ENCODE measurements at regions not wholly inside any gene's neighbourhood (a gene's known extent, or its start where the extent isn't known, plus 50 kb on each side); places are given as distances from the start of the nearest gene placed in this dataset.

- no peak overlapping the region for H3K27ac Mint-ChIP-seq
- peaks cover 0 to 5% (median 0%) of the 10 kb centered on the region in 9 donors for H3K9me3 Mint-ChIP-seq
- no peaks in the 10 kb centered on the region for H3K4me1 Mint-ChIP-seq
- H3K27me3 Mint-ChIP-seq, result no peaks in the 10 kb centered on the region
- DNase-seq, result no peak
- POLR2A ChIA-PET, result no interaction called here
- H3K36me3 Mint-ChIP-seq, result no peaks in the 10 kb centered on the region
- no peak overlapping the region for H3K4me3 Mint-ChIP-seq
- no peak for ATAC-seq
These were observed 221.5 kb upstream of the CDH19 start for GRCh38 chr18:66825347-66825746.

- POLR2A ChIA-PET, result no interaction called here
- ATAC-seq (no peak), DNase-seq (no peak)
- H3K9me3 Mint-ChIP-seq, result peaks cover 0 to 5% (median 0%) of the 10 kb centered on the region in 9 donors
- no peaks in the 10 kb centered on the region for H3K4me1 Mint-ChIP-seq
- H3K27ac Mint-ChIP-seq, result no peak overlapping the region
- no peak overlapping the region for H3K4me3 Mint-ChIP-seq
- H3K36me3 Mint-ChIP-seq, result no peaks in the 10 kb centered on the region
- no peaks in the 10 kb centered on the region for H3K27me3 Mint-ChIP-seq
These were observed 215.3 kb upstream of the CDH19 start for GRCh38 chr18:66819235-66819634.

- Mint-ChIP-seq H3K4me1 (no peaks in the 10 kb centered on the region), H3K27ac (no peak overlapping the region), H3K36me3 (no peaks in the 10 kb centered on the region), H3K4me3 (no peak overlapping the region), H3K27me3 (no peaks in the 10 kb centered on the region), H3K9me3 (peaks cover 0 to 4% (median 0%) of the 10 kb centered on the region in 9 donors)
- no peak for ATAC-seq
- DNase-seq, result no peak
- POLR2A ChIA-PET, result no interaction called here
These were observed 209.2 kb upstream of the CDH19 start for GRCh38 chr18:66813138-66813537.

- H3K27me3 Mint-ChIP-seq, result no peaks in the 10 kb centered on the region
These were observed 191.2 kb upstream of the CDH19 start for GRCh38 chr18:66795051-66795450.

DNA sequence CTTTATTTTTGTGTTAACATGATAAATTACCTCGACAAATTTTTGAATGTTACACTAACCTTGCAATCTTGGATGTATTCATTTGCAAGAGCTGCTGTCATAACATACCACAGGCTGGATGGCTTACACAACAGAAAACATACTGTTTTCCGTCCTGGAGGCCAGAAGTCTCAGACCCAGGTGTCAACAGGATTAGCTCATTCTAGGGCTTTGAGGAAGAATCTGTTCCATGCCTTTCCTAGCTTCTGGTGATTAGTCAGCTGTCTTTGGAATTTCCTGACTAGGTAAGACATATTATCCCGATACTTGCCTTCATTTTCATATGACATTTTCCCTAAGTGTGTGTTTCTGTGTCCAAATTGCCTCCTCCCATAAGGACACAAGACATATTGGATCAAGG is 188.6 kb upstream of the CDH19 start:
- DNase-seq (no peak), ATAC-seq (no peak)
- H3K9me3 Mint-ChIP-seq, result peaks cover 0 to 9% (median 0%) of the 10 kb centered on the region in 9 donors
- H3K4me3 Mint-ChIP-seq, result no peak overlapping the region
- no peaks in the 10 kb centered on the region for H3K4me1 Mint-ChIP-seq
- no peaks in the 10 kb centered on the region for H3K27me3 Mint-ChIP-seq
- no peak overlapping the region for H3K27ac Mint-ChIP-seq
- H3K36me3 Mint-ChIP-seq, result no peaks in the 10 kb centered on the region
- POLR2A ChIA-PET, result no interaction called here

More at GRCh38 chr18:66795051-66795450, 191.2 kb upstream of the CDH19 start:
- POLR2A ChIA-PET, result no interaction called here
- DNase-seq, result no peak
- H3K4me3 Mint-ChIP-seq, result no peak overlapping the region
- no peak overlapping the region for H3K27ac Mint-ChIP-seq
- peaks cover 0 to 9% (median 0%) of the 10 kb centered on the region in 9 donors for H3K9me3 Mint-ChIP-seq
- no peaks in the 10 kb centered on the region for H3K36me3 Mint-ChIP-seq
- no peaks in the 10 kb centered on the region for H3K4me1 Mint-ChIP-seq
- no peak for ATAC-seq

DNA sequence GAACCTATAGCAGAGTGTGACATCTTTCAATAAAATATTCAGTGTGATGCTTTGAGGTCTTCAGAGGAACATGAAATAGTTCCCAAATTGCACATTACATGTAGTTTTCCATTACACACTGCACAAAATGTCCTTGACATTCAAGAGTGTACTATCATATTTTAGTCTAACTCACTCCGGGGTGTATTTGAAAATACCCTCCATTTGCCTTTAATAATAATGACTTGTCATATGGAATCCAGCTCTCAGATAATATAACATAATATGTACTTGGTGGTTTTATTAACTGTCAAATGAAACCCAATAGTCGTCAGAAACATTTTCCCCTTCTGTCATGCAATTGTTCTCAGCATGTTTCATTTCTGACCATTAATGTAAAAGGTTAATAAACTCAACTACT is 176.7 kb upstream of the CDH19 start:
- H3K4me3 Mint-ChIP-seq, result no peak overlapping the region
- POLR2A ChIA-PET, result no interaction called here
- H3K27me3 Mint-ChIP-seq, result no peaks in the 10 kb centered on the region

GRCh38 chr18:66778048-66778447 is 174.2 kb upstream of the CDH19 start:
- POLR2A ChIA-PET, result no interaction called here
- H3K27ac Mint-ChIP-seq, result no peak overlapping the region

More for the DNA sequence above, 176.7 kb upstream of the CDH19 start:
- Mint-ChIP-seq H3K4me1 (no peaks in the 10 kb centered on the region), H3K36me3 (no peaks in the 10 kb centered on the region), H3K9me3 (peaks cover 0 to 10% (median 0%) of the 10 kb centered on the region in 9 donors), H3K27ac (no peak overlapping the region)
- ATAC-seq (no peak), DNase-seq (no peak)

DNA sequence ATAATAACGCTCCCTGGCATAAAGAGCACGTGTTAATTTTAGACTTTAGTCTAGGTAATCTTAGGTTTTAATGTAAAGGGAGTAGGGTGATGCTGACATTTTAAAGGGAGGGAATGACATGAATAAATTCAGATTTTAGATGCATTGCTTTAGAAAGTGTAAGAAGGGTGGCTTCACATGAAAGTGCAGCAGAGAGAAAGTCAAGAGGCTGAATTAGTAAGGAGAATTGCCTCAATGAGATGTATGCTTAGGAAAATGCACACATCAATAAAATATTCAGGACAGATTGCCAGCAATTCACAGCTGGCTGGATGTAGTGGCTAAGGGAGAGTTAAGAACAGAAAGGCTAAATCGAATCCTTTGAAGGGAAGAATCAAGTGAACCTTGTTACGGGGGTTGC is 165.5 kb upstream of the CDH19 start:
- Mint-ChIP-seq H3K4me1 (no peaks in the 10 kb centered on the region), H3K36me3 (no peaks in the 10 kb centered on the region), H3K27me3 (no peaks in the 10 kb centered on the region), H3K9me3 (peaks cover 0 to 2% (median 0%) of the 10 kb centered on the region in 9 donors), H3K27ac (no peak overlapping the region), H3K4me3 (no peak overlapping the region)
- POLR2A ChIA-PET, result no interaction called here
- no peak for ATAC-seq
- no peak for DNase-seq

More at GRCh38 chr18:66778048-66778447, 174.2 kb upstream of the CDH19 start:
- H3K4me3 Mint-ChIP-seq, result no peak overlapping the region
- ATAC-seq (no peak), DNase-seq (no peak)
- H3K9me3 Mint-ChIP-seq, result peaks cover 0 to 10% (median 0%) of the 10 kb centered on the region in 9 donors
- H3K4me1 Mint-ChIP-seq, result no peaks in the 10 kb centered on the region
- no peaks in the 10 kb centered on the region for H3K27me3 Mint-ChIP-seq
- H3K36me3 Mint-ChIP-seq, result no peaks in the 10 kb centered on the region

- ATAC-seq (no peak), DNase-seq (no peak)
- Mint-ChIP-seq H3K27ac (no peak overlapping the region), H3K36me3 (no peaks in the 10 kb centered on the region), H3K9me3 (no peaks in the 10 kb centered on the region), H3K27me3 (no peaks in the 10 kb centered on the region), H3K4me1 (no peaks in the 10 kb centered on the region), H3K4me3 (no peak overlapping the region)
- POLR2A ChIA-PET, result no interaction called here
These were observed 160.3 kb upstream of the CDH19 start for GRCh38 chr18:66764230-66764629.

GRCh38 chr18:66761166-66761565 is 157.3 kb upstream of the CDH19 start:
- H3K27me3 Mint-ChIP-seq, result no peaks in the 10 kb centered on the region
- H3K4me1 Mint-ChIP-seq, result no peaks in the 10 kb centered on the region
- DNase-seq (no peak), ATAC-seq (no peak)
- H3K9me3 Mint-ChIP-seq, result no peaks in the 10 kb centered on the region
- no peak overlapping the region for H3K4me3 Mint-ChIP-seq
- H3K27ac Mint-ChIP-seq, result no peak overlapping the region
- no peaks in the 10 kb centered on the region for H3K36me3 Mint-ChIP-seq
- POLR2A ChIA-PET, result no interaction called here

DNA sequence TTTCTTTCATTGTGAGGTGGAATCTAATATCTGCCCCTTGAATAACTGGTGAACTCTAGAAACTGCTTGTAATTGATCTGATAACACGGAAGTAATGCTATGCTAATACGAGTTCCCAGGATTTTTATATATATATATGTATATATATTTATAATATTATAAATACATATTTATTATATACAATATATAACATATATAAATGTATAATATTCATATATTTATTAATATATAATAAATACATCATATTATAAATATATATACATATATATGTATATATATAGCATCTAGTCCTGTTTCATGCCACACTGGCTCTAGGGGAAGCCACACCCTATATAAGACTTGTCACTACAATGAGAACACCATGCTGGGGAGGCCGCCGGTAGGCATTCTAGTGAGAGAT is 156.7 kb upstream of the CDH19 start:
- Mint-ChIP-seq H3K4me1 (no peaks in the 10 kb centered on the region), H3K27me3 (no peaks in the 10 kb centered on the region)
- POLR2A ChIA-PET, result no interaction called here

GRCh38 chr18:66759050-66759828 is 155.3 kb upstream of the CDH19 start:
- Mint-ChIP-seq H3K27me3 (no peaks in the 10 kb centered on the region), H3K4me1 (no peaks in the 10 kb centered on the region), H3K27ac (no peak overlapping the region), H3K4me3 (no peak overlapping the region), H3K9me3 (no peaks in the 10 kb centered on the region), H3K36me3 (no peaks in the 10 kb centered on the region)
- POLR2A ChIA-PET, result no interaction called here
- ATAC-seq, result no peak
- no peak for DNase-seq

More for the DNA sequence above, 156.7 kb upstream of the CDH19 start:
- no peak for DNase-seq
- Mint-ChIP-seq H3K4me3 (no peak overlapping the region), H3K9me3 (no peaks in the 10 kb centered on the region), H3K27ac (no peak overlapping the region), H3K36me3 (no peaks in the 10 kb centered on the region)
- ATAC-seq, result no peak

DNA sequence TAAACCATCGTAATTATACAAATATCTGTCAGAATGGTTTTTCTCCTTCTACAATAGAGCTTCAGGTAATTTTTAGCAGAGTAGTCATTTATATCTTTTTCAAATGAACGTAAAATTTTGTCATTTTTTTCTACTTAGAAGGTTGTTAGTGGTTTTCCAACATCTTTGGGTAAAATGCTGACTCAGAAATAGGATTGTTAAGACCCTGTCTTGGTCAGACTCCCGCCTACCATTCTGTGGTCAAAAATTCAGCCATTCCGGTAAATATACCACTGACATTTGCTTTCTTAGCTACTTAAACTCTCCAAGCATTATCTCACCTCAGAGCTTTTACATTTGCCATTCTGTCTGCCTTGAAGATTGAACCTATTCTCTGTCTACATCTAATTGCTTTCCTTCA is 154.1 kb upstream of the CDH19 start:
- ATAC-seq (no peak), DNase-seq (no peak)
- H3K27ac Mint-ChIP-seq, result no peak overlapping the region
- POLR2A ChIA-PET, result no interaction called here
- H3K9me3 Mint-ChIP-seq, result no peaks in the 10 kb centered on the region
- no peaks in the 10 kb centered on the region for H3K4me1 Mint-ChIP-seq
- H3K4me3 Mint-ChIP-seq, result no peak overlapping the region
- H3K27me3 Mint-ChIP-seq, result no peaks in the 10 kb centered on the region
- H3K36me3 Mint-ChIP-seq, result no peaks in the 10 kb centered on the region

DNA sequence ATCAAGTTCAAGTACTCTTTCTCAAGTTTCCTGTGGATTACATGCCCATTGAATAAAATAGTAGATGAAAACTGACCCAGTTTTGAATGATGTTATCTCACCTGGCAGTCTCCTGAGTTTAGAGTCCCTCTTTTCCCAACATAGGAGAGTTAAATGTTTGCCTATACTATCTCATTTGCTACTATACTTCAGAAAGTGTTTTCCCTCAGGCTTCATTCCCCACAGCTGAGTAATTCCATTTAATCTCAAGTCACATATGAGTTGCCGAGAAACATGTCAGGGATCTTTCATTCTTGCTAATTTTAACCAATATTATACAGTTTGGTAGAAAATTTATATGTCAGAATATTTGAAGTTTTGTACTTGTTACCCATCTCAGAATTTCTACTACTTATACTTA is 150.4 kb upstream of the CDH19 start:
- ATAC-seq, result no peak
- Mint-ChIP-seq H3K36me3 (no peaks in the 10 kb centered on the region), H3K9me3 (peaks cover 0 to 2% (median 0%) of the 10 kb centered on the region in 9 donors), H3K27me3 (no peaks in the 10 kb centered on the region), H3K27ac (no peak overlapping the region), H3K4me1 (no peaks in the 10 kb centered on the region), H3K4me3 (no peak overlapping the region)
- POLR2A ChIA-PET, result no interaction called here
- DNase-seq, result no peak
